ENCODE measurements at regions not wholly inside any gene's neighbourhood (a gene's known extent, or its start where the extent isn't known, plus 50 kb on each side); places are given as distances from the start of the nearest gene placed in this dataset.
"Not testable (repeated sequence)": the region's sequence is repeated elsewhere in the genome, so short reads cannot be mapped to it uniquely, and the experiment has no call there.

DNA sequence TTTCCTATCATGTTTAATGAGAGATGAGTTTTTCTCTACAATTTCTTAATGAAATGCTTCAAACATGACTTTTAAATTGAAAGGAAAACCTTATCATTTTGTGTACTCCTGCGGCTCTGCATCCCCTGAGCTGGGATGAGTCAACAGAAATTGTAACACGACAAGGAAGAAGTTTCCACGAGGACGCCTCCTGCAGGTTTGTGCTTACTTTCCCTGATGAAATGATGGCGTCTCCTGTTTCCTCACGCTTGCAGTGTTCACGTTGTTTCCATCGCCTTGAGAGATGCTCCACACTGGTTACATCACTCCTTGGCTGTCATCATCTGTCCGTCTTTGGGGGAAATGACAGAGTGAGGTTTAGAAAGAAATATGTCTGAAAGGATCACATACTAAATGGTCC lies 233.7 kb upstream of the ZFP64 start:
- H2AFZ ChIP-seq (ENCODE audit: low read depth, low read length, poor library complexity, severe bottlenecking) = no peak overlapping the region
- no TSS peak for BruUV-seq (replicated peaks)
- ChIA-PET CTCF (no interaction called here), RAD21 (ENCODE audit: low non-redundant PET in 1 of 2, low total read pairs in 2 of 2, uncharacterized antibody in 2 of 2, unreplicated experiment in 2 of 2) (no interaction called here), POLR2A (no interaction called here)
- H3K4me1 ChIP-seq (ENCODE audit: control insufficient read depth in 1 of 2, insufficient read depth in 2 of 2, low read length in 2 of 2) = no peaks in the 10 kb centered on the region
- intact Hi-C loops (cut with micrococcal nuclease) = no loop called here
- H3K9ac ChIP-seq (ENCODE audit: low read length) = no peak overlapping the region
- H3K79me2 ChIP-seq (ENCODE audit: insufficient read depth, low read length) = no peaks in the 10 kb centered on the region
- H3K27me3 ChIP-seq (ENCODE audit: insufficient read depth, low read length) = no peaks in the 10 kb centered on the region
- H3K4me2 ChIP-seq (ENCODE audit: low read length) = no peak overlapping the region
- no peaks in the 10 kb centered on the region for H4K20me1 ChIP-seq (ENCODE audit: insufficient read depth)
- no peak overlapping the region for H3K27ac ChIP-seq (ENCODE audit: low read depth, low read length)
- 0 out of 4 replicates have a peak, but pooled peaks cover 0 to 3% of the 10 kb centered on the region in 2 experiments for H3K9me3 ChIP-seq (ENCODE audit: control insufficient read depth in 1 of 2, insufficient read depth in 1 of 2, low read depth in 1 of 2, low read length in 2 of 2)
- H3K36me3 ChIP-seq (ENCODE audit: control insufficient read depth in 1 of 2, insufficient read depth in 2 of 2, low read length in 2 of 2) = no peaks in the 10 kb centered on the region
- no peaks in the 10 kb centered on the region for H3K9me2 ChIP-seq (ENCODE audit: insufficient read depth)
- no peak overlapping the region for H3K4me3 ChIP-seq (replicated peaks in 1 of 2; ENCODE audit: low read depth in 1 of 2, low read length in 2 of 2)
- DNase-seq (ENCODE audit: low read depth, low spot score) = no peak
- ATAC-seq = no peak
- no peak for TF ChIP-seq POLR2AphosphoS5 (IDR thresholded peaks at IDR 0.05; ENCODE audit: low read depth, low read length)
- TF ChIP-seq, protein P1, sequence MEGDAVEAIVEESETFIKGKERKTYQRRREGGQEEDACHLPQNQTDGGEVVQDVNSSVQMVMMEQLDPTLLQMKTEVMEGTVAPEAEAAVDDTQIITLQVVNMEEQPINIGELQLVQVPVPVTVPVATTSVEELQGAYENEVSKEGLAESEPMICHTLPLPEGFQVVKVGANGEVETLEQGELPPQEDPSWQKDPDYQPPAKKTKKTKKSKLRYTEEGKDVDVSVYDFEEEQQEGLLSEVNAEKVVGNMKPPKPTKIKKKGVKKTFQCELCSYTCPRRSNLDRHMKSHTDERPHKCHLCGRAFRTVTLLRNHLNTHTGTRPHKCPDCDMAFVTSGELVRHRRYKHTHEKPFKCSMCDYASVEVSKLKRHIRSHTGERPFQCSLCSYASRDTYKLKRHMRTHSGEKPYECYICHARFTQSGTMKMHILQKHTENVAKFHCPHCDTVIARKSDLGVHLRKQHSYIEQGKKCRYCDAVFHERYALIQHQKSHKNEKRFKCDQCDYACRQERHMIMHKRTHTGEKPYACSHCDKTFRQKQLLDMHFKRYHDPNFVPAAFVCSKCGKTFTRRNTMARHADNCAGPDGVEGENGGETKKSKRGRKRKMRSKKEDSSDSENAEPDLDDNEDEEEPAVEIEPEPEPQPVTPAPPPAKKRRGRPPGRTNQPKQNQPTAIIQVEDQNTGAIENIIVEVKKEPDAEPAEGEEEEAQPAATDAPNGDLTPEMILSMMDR (IDR thresholded peaks at IDR 0.05 in 2 of 3, conservative IDR thresholded peaks at IDR 0.05 in 1 of 3; ENCODE audit: borderline replicate concordance in 1 of 3, insufficient read depth in 1 of 3, low read depth in 2 of 3, low read length in 2 of 3) = no peak

GRCh38 chr20:52424357-52424942 lies 232.9 kb upstream of the ZFP64 start:
- BruUV-seq (replicated peaks); POLR2A ChIA-PET; H3K4me3 ChIP-seq (replicated peaks in 1 of 2; ENCODE audit: low read depth in 1 of 2, low read length in 2 of 2); CTCF ChIA-PET; H3K36me3 ChIP-seq (ENCODE audit: control insufficient read depth in 1 of 2, insufficient read depth in 2 of 2, low read length in 2 of 2); H3K4me2 ChIP-seq (ENCODE audit: low read length); H3K4me1 ChIP-seq (ENCODE audit: control insufficient read depth in 1 of 2, insufficient read depth in 2 of 2, low read length in 2 of 2); H3K9me2 ChIP-seq (ENCODE audit: insufficient read depth); intact Hi-C loops (cut with micrococcal nuclease); H3K9me3 ChIP-seq (ENCODE audit: control insufficient read depth in 1 of 2, insufficient read depth in 1 of 2, low read depth in 1 of 2, low read length in 2 of 2); H3K79me2 ChIP-seq (ENCODE audit: insufficient read depth, low read length); H3K27me3 ChIP-seq (ENCODE audit: insufficient read depth, low read length); RAD21 ChIA-PET (ENCODE audit: low non-redundant PET in 1 of 2, low total read pairs in 2 of 2, uncharacterized antibody in 2 of 2, unreplicated experiment in 2 of 2); H3K9ac ChIP-seq (ENCODE audit: low read length); ATAC-seq; DNase-seq (ENCODE audit: low read depth, low spot score); H4K20me1 ChIP-seq (ENCODE audit: insufficient read depth); H2AFZ ChIP-seq (ENCODE audit: low read depth, low read length, poor library complexity, severe bottlenecking); H3K27ac ChIP-seq (ENCODE audit: low read depth, low read length): not testable (repeated sequence)

GRCh38 chr20:52423536-52424140 lies 232.1 kb upstream of the ZFP64 start:
- DNase-seq (ENCODE audit: low read depth, low spot score); POLR2A ChIA-PET; H3K27ac ChIP-seq (ENCODE audit: low read depth, low read length); H3K4me1 ChIP-seq (ENCODE audit: control insufficient read depth in 1 of 2, insufficient read depth in 2 of 2, low read length in 2 of 2); intact Hi-C loops (cut with micrococcal nuclease); H3K9me3 ChIP-seq (ENCODE audit: control insufficient read depth in 1 of 2, insufficient read depth in 1 of 2, low read depth in 1 of 2, low read length in 2 of 2); H3K4me3 ChIP-seq (replicated peaks in 1 of 2; ENCODE audit: low read depth in 1 of 2, low read length in 2 of 2); H3K9me2 ChIP-seq (ENCODE audit: insufficient read depth); H3K79me2 ChIP-seq (ENCODE audit: insufficient read depth, low read length); RAD21 ChIA-PET (ENCODE audit: low non-redundant PET in 1 of 2, low total read pairs in 2 of 2, uncharacterized antibody in 2 of 2, unreplicated experiment in 2 of 2); H3K9ac ChIP-seq (ENCODE audit: low read length); H2AFZ ChIP-seq (ENCODE audit: low read depth, low read length, poor library complexity, severe bottlenecking); ATAC-seq; H3K36me3 ChIP-seq (ENCODE audit: control insufficient read depth in 1 of 2, insufficient read depth in 2 of 2, low read length in 2 of 2); BruUV-seq (replicated peaks); H3K4me2 ChIP-seq (ENCODE audit: low read length); CTCF ChIA-PET; H4K20me1 ChIP-seq (ENCODE audit: insufficient read depth); H3K27me3 ChIP-seq (ENCODE audit: insufficient read depth, low read length): not testable (repeated sequence)

All from HCT116 (cell line).